AG09309 (cell line): ENCODE measurements at regions not wholly inside any gene's neighbourhood (a gene's known extent, or its start where the extent isn't known, plus 50 kb on each side); places are given as distances from the start of the nearest gene placed in this dataset.

Source experiments
- DNase-seq: peaks from one replicate; pipeline ENCODE4 v3.0.0-alpha.2; 2010; ENCODE audit warnings: low read depth
- H3K4me3 ChIP-seq: 2 replicates; pipeline ENCODE4 v1.5.1; 2011; ENCODE audit warnings: mild to moderate bottlenecking, low read depth, low read length, moderate library complexity; ENCODE audit not compliant: control insufficient read depth
- CTCF ChIP-seq: IDR thresholded peaks from 2 replicates; pipeline ENCODE4 v1.5.1; 2011; ENCODE audit warnings: mild to moderate bottlenecking, low read depth, low read length, inconsistent platforms; ENCODE audit not compliant: insufficient read depth, control insufficient read depth; ENCODE audit errors: missing control alignments

- H3K4me3 ChIP-seq, result no peak overlapping the region
- TF ChIP-seq CTCF, result no peak
- DNase-seq, result no peak
Measured at GRCh38 chr1:95408507-95409136, 174.6 kb downstream of the RWDD3 start.

GRCh38 chr1:95409276-95409675 is 175.3 kb downstream of the RWDD3 start:
- no peak overlapping the region for H3K4me3 ChIP-seq
- TF ChIP-seq CTCF, result no peak
- DNase-seq, result no peak

- no peak overlapping the region for H3K4me3 ChIP-seq
- TF ChIP-seq CTCF, result no peak
- DNase-seq, result no peak
Measured at GRCh38 chr1:95409901-95410300, 175.9 kb downstream of the RWDD3 start.

GRCh38 chr1:95415146-95415545 is 181.1 kb downstream of the RWDD3 start:
- H3K4me3 ChIP-seq, result no peak overlapping the region
- no peak for TF ChIP-seq CTCF
- DNase-seq, result no peak

GRCh38 chr1:95426772-95427171 is 192.8 kb downstream of the RWDD3 start:
- DNase-seq, result no peak
- no peak overlapping the region for H3K4me3 ChIP-seq
- no peak for TF ChIP-seq CTCF

GRCh38 chr1:95427525-95427924 is 193.5 kb downstream of the RWDD3 start:
- TF ChIP-seq CTCF, result no peak
- DNase-seq, result no peak

GRCh38 chr1:95431235-95431634 is 197.2 kb downstream of the RWDD3 start:
- no peak for TF ChIP-seq CTCF
- no peak overlapping the region for H3K4me3 ChIP-seq
- no peak for DNase-seq

More at GRCh38 chr1:95427525-95427924, 193.5 kb downstream of the RWDD3 start:
- H3K4me3 ChIP-seq, result no peak overlapping the region
